HCT116 (cell line): ENCODE measurements at regions not wholly inside any gene's neighbourhood (a gene's known extent, or its start where the extent isn't known, plus 50 kb on each side); places are given as distances from the start of the nearest gene placed in this dataset.

Source experiments
- CTCF ChIP-seq, 3 experiments: fragments of 200-600 bp in 1 of 3; sonication (generic) in 1 of 3; IDR thresholded peaks in 2 of 3; conservative IDR thresholded peaks in 1 of 3; 2 replicates each; pipeline ENCODE4 v1.5.1; 2012 to 2017; ENCODE audit warnings: low read depth in 2 of 3, low read length in 2 of 3, antibody characterized with exemption in 1 of 3, borderline replicate concordance in 1 of 3, control low read depth in 1 of 3, mild to moderate bottlenecking in 1 of 3, mixed read lengths in 1 of 3, mixed run types in 1 of 3, moderate library complexity in 1 of 3; ENCODE audit not compliant: insufficient read depth in 1 of 3
- EGR1 ChIP-seq: IDR thresholded peaks from 2 replicates; pipeline ENCODE4 v1.6.1; 2012; ENCODE audit warnings: low read depth
- EZH2 ChIP-seq: fragments of 200-600 bp; sonication (generic); IDR thresholded peaks from 2 replicates; pipeline ENCODE4 v1.6.1; 2017; ENCODE audit warnings: antibody characterized with exemption, mixed run types
- MAX ChIP-seq: IDR thresholded peaks from 2 replicates; pipeline ENCODE4 v1.6.1; 2012
- POLR2A ChIP-seq: IDR thresholded peaks from 2 replicates; pipeline ENCODE4 v1.7.0; 2011; ENCODE audit warnings: borderline replicate concordance; ENCODE audit not compliant: insufficient read depth, insufficient read length; ENCODE audit errors: extremely low read depth
- POLR2AphosphoS5 ChIP-seq: IDR thresholded peaks from 2 replicates; pipeline ENCODE4 v1.6.1; 2011; ENCODE audit warnings: mild to moderate bottlenecking, low read depth, low read length, moderate library complexity
- RAD21 ChIP-seq: IDR thresholded peaks from 2 replicates; pipeline ENCODE4 v1.6.1; 2012; ENCODE audit warnings: low read depth, mild to moderate bottlenecking
- REST ChIP-seq: IDR thresholded peaks from 2 replicates; pipeline ENCODE4 v1.6.1; 2012; ENCODE audit warnings: low read depth
- ZFX ChIP-seq: fragments of 450-650 bp; IDR thresholded peaks from 2 replicates; pipeline ENCODE4 v1.6.1; 2017

- TF ChIP-seq POLR2A (no peak), POLR2AphosphoS5 (no peak), CTCF (IDR thresholded peaks at IDR 0.05 in 2 of 3, conservative IDR thresholded peaks at IDR 0.05 in 1 of 3; ENCODE audit: borderline replicate concordance in 1 of 3, insufficient read depth in 1 of 3, low read depth in 2 of 3, low read length in 2 of 3) (no peak), EZH2 (no peak), ZFX (no peak), EGR1 (no peak), MAX (no peak), RAD21 (no peak), REST (no peak)
Measured at GRCh38 chr4:36652857-36653256, 371.4 kb downstream of the DTHD1 start.
